Activated T-helper 17 cell treated with anti-CD3 and anti-CD28 coated beads, Interleukin-2, amount 50 U/mL, for 72 hours (primary cell): ENCODE measurements at regions not wholly inside any gene's neighbourhood (a gene's known extent, or its start where the extent isn't known, plus 50 kb on each side); places are given as distances from the start of the nearest gene placed in this dataset.

Experiments used
- ATAC-seq: fragments of 150-1000 bp; cut with Tn5 transposase; replicated peaks from 2 replicates; pipeline ENCODE4 v1.10.0; 2021; ENCODE audit warnings: mild to moderate bottlenecking, moderate library complexity
- H3K27ac Mint-ChIP-seq: one replicate; pipeline ENCODE4 v1.8.0; 2022; ENCODE audit warnings: mixed read lengths
- H3K27me3 Mint-ChIP-seq: one replicate; pipeline ENCODE4 v1.8.0; 2022; ENCODE audit warnings: mixed read lengths
- H3K36me3 Mint-ChIP-seq: one replicate; pipeline ENCODE4 v1.8.0; 2022; ENCODE audit warnings: low read depth, mild to moderate bottlenecking, mixed read lengths
- H3K4me1 Mint-ChIP-seq: one replicate; pipeline ENCODE4 v1.8.0; 2022; ENCODE audit warnings: mixed read lengths
- H3K4me3 Mint-ChIP-seq: one replicate; pipeline ENCODE4 v1.8.0; 2022; ENCODE audit warnings: mild to moderate bottlenecking, mixed read lengths
- H3K9me3 Mint-ChIP-seq: one replicate; pipeline ENCODE4 v1.8.0; 2022; ENCODE audit warnings: mixed read lengths

GRCh38 chr21:16307256-16307655, 577.5 kb downstream of the USP25 start:
- no peaks in the 10 kb centered on the region for H3K9me3 Mint-ChIP-seq
- ATAC-seq, result no peak
- no peak overlapping the region for H3K4me3 Mint-ChIP-seq
- peaks cover 4% of the 10 kb centered on the region for H3K4me1 Mint-ChIP-seq
- no peaks in the 10 kb centered on the region for H3K36me3 Mint-ChIP-seq
- H3K27ac Mint-ChIP-seq, result no peak overlapping the region
- H3K27me3 Mint-ChIP-seq, result no peaks in the 10 kb centered on the region

GRCh38 chr21:16308269-16308668, 578.5 kb downstream of the USP25 start:
- no peak overlapping the region for H3K4me3 Mint-ChIP-seq
- peak; percentile 84 for ATAC-seq

GRCh38 chr21:16309250-16309971, 579.6 kb downstream of the USP25 start:
- Mint-ChIP-seq H3K9me3 (no peaks in the 10 kb centered on the region), H3K4me1 (peaks cover 4% of the 10 kb centered on the region), H3K27me3 (no peaks in the 10 kb centered on the region), H3K27ac (no peak overlapping the region), H3K36me3 (no peaks in the 10 kb centered on the region), H3K4me3 (no peak overlapping the region)
- ATAC-seq, result no peak

More at GRCh38 chr21:16308269-16308668, 578.5 kb downstream of the USP25 start:
- H3K27me3 Mint-ChIP-seq, result no peaks in the 10 kb centered on the region
- H3K27ac Mint-ChIP-seq, result no peak overlapping the region
- H3K9me3 Mint-ChIP-seq, result no peaks in the 10 kb centered on the region
- peaks cover 4% of the 10 kb centered on the region for H3K4me1 Mint-ChIP-seq
- no peaks in the 10 kb centered on the region for H3K36me3 Mint-ChIP-seq

GRCh38 chr21:16310176-16310575, 580.4 kb downstream of the USP25 start:
- no peak for ATAC-seq
- H3K27ac Mint-ChIP-seq, result no peak overlapping the region
- no peaks in the 10 kb centered on the region for H3K27me3 Mint-ChIP-seq
- no peaks in the 10 kb centered on the region for H3K36me3 Mint-ChIP-seq
- H3K4me3 Mint-ChIP-seq, result no peak overlapping the region
- peaks cover 4% of the 10 kb centered on the region for H3K4me1 Mint-ChIP-seq
- H3K9me3 Mint-ChIP-seq, result no peaks in the 10 kb centered on the region

GRCh38 chr21:16311229-16311628, 581.4 kb downstream of the USP25 start:
- no peaks in the 10 kb centered on the region for H3K36me3 Mint-ChIP-seq
- no peak overlapping the region for H3K4me3 Mint-ChIP-seq
- no peaks in the 10 kb centered on the region for H3K27me3 Mint-ChIP-seq
- no peak overlapping the region for H3K27ac Mint-ChIP-seq
- peaks cover 4% of the 10 kb centered on the region for H3K4me1 Mint-ChIP-seq
- no peak for ATAC-seq
- H3K9me3 Mint-ChIP-seq, result no peaks in the 10 kb centered on the region

GRCh38 chr21:16312321-16312720, 582.5 kb downstream of the USP25 start:
- H3K27me3 Mint-ChIP-seq, result no peaks in the 10 kb centered on the region
- H3K4me3 Mint-ChIP-seq, result no peak overlapping the region
- ATAC-seq, result no peak
- peaks cover 4% of the 10 kb centered on the region for H3K4me1 Mint-ChIP-seq
- H3K9me3 Mint-ChIP-seq, result no peaks in the 10 kb centered on the region
- no peak overlapping the region for H3K27ac Mint-ChIP-seq
- no peaks in the 10 kb centered on the region for H3K36me3 Mint-ChIP-seq

GRCh38 chr21:16315223-16315622, 585.4 kb downstream of the USP25 start:
- no peak overlapping the region for H3K27ac Mint-ChIP-seq
- no peak overlapping the region for H3K4me3 Mint-ChIP-seq
- no peak for ATAC-seq
- H3K27me3 Mint-ChIP-seq, result no peaks in the 10 kb centered on the region
- no peaks in the 10 kb centered on the region for H3K36me3 Mint-ChIP-seq
- H3K4me1 Mint-ChIP-seq, result no peaks in the 10 kb centered on the region
- no peaks in the 10 kb centered on the region for H3K9me3 Mint-ChIP-seq

- Mint-ChIP-seq H3K9me3 (no peaks in the 10 kb centered on the region), H3K27me3 (no peaks in the 10 kb centered on the region), H3K36me3 (no peaks in the 10 kb centered on the region), H3K4me1 (no peaks in the 10 kb centered on the region), H3K27ac (no peak overlapping the region), H3K4me3 (no peak overlapping the region)
- no peak for ATAC-seq
These were observed 589.0 kb downstream of the USP25 start for GRCh38 chr21:16318651-16319300.

GRCh38 chr21:16320110-16320509, 590.3 kb downstream of the USP25 start:
- no peaks in the 10 kb centered on the region for H3K9me3 Mint-ChIP-seq

GRCh38 chr21:16322454-16322853, 592.7 kb downstream of the USP25 start:
- Mint-ChIP-seq H3K36me3 (no peaks in the 10 kb centered on the region), H3K27ac (no peak overlapping the region), H3K4me1 (no peaks in the 10 kb centered on the region), H3K27me3 (no peaks in the 10 kb centered on the region), H3K9me3 (no peaks in the 10 kb centered on the region), H3K4me3 (no peak overlapping the region)
- no peak for ATAC-seq

More at GRCh38 chr21:16320110-16320509, 590.3 kb downstream of the USP25 start:
- no peaks in the 10 kb centered on the region for H3K36me3 Mint-ChIP-seq
- no peak overlapping the region for H3K27ac Mint-ChIP-seq
- ATAC-seq, result no peak
- no peaks in the 10 kb centered on the region for H3K27me3 Mint-ChIP-seq
- H3K4me3 Mint-ChIP-seq, result no peak overlapping the region
- H3K4me1 Mint-ChIP-seq, result no peaks in the 10 kb centered on the region

- Mint-ChIP-seq H3K4me3 (no peak overlapping the region), H3K27me3 (no peaks in the 10 kb centered on the region), H3K27ac (no peak overlapping the region), H3K9me3 (no peaks in the 10 kb centered on the region), H3K4me1 (no peaks in the 10 kb centered on the region), H3K36me3 (no peaks in the 10 kb centered on the region)
- no peak for ATAC-seq
These were observed 593.8 kb downstream of the USP25 start for GRCh38 chr21:16323596-16323995.

GRCh38 chr21:16324630-16325029, 594.8 kb downstream of the USP25 start:
- no peaks in the 10 kb centered on the region for H3K4me1 Mint-ChIP-seq
- ATAC-seq, result no peak
- H3K36me3 Mint-ChIP-seq, result no peaks in the 10 kb centered on the region
- H3K9me3 Mint-ChIP-seq, result no peaks in the 10 kb centered on the region
- no peaks in the 10 kb centered on the region for H3K27me3 Mint-ChIP-seq
- H3K4me3 Mint-ChIP-seq, result no peak overlapping the region
- H3K27ac Mint-ChIP-seq, result no peak overlapping the region

GRCh38 chr21:16330082-16330907, 600.5 kb downstream of the USP25 start:
- H3K27me3 Mint-ChIP-seq, result no peaks in the 10 kb centered on the region
- no peaks in the 10 kb centered on the region for H3K9me3 Mint-ChIP-seq
- no peak overlapping the region for H3K4me3 Mint-ChIP-seq
- peak; percentile 70 for ATAC-seq
- H3K27ac Mint-ChIP-seq, result no peak overlapping the region
- no peaks in the 10 kb centered on the region for H3K36me3 Mint-ChIP-seq
- no peaks in the 10 kb centered on the region for H3K4me1 Mint-ChIP-seq

GRCh38 chr21:16330908-16331268, 601.1 kb downstream of the USP25 start:
- no peaks in the 10 kb centered on the region for H3K9me3 Mint-ChIP-seq
- H3K27me3 Mint-ChIP-seq, result no peaks in the 10 kb centered on the region
- no peaks in the 10 kb centered on the region for H3K4me1 Mint-ChIP-seq
- no peak for ATAC-seq
- no peak overlapping the region for H3K27ac Mint-ChIP-seq
- H3K4me3 Mint-ChIP-seq, result no peak overlapping the region
- no peaks in the 10 kb centered on the region for H3K36me3 Mint-ChIP-seq

- Mint-ChIP-seq H3K9me3 (no peaks in the 10 kb centered on the region), H3K36me3 (no peaks in the 10 kb centered on the region), H3K4me3 (no peak overlapping the region), H3K4me1 (no peaks in the 10 kb centered on the region), H3K27me3 (no peaks in the 10 kb centered on the region), H3K27ac (no peak overlapping the region)
- ATAC-seq, result no peak
These were observed 607.5 kb downstream of the USP25 start for GRCh38 chr21:16337266-16337665.
